HepG2 (cell line): ENCODE measurements at regions not wholly inside any gene's neighbourhood (a gene's known extent, or its start where the extent isn't known, plus 50 kb on each side); places are given as distances from the start of the nearest gene placed in this dataset.

Experiments
- ATAC-seq: fragments of 200-7000 bp; cut with Tn5 transposase; 3 replicates; pipeline ENCODE4 v1.9.1; 2020; ENCODE audit warnings: mild to moderate bottlenecking, moderate library complexity
- BruUV-seq: library from RNA; stranded (reverse); fragments of 400-500 nt; replicated peaks from 2 replicates; lab custom pipeline; 2021; lab: Mats Ljungman, UMichigan
- CTCF ChIA-PET: fragments of 300-600 bp; formaldehyde crosslinking; extraction: SDS; loops from one replicate; lab custom pipeline; 2021; ENCODE audit warnings: low total read pairs, inconsistent platforms, low intra/inter-chr PET ratio; lab: Yijun Ruan, JAX
- POLR2A ChIA-PET: fragments of 350-600 bp; sonication (Branson Sonifier 250); formaldehyde crosslinking; loops from one replicate; lab custom pipeline; 2020; ENCODE audit warnings: antibody characterized with exemption, inconsistent platforms; lab: Yijun Ruan, JAX
- DNase-seq: peaks from one replicate; pipeline ENCODE4 v3.0.0-alpha.2; 2015; ENCODE audit warnings: low spot score
- FAIRE-seq: peaks from 3 replicates; lab custom pipeline; 2011; peaks lifted over from hg19 to GRCh38; lab: Jason Lieb, UNC
- H2AFZ ChIP-seq: one replicate; pipeline ENCODE4 v1.6.1; 2011; ENCODE audit warnings: low read length, inconsistent platforms
- H3K27ac ChIP-seq: fragments of 300-600 bp; 3 replicates; pipeline ENCODE4 v1.8.0; 2011; ENCODE audit warnings: mixed run types, mild to moderate bottlenecking, mixed read lengths, low read length, inconsistent platforms; ENCODE audit not compliant: insufficient read depth; ENCODE audit errors: extremely low read length
- H3K27me3 ChIP-seq, 2 experiments: fragments of 200-600 bp in 1 of 2; 2 replicates in 1 of 2; 3 replicates in 1 of 2; pipeline versions ENCODE4 v1.6.0 to v1.8.0; 2011; ENCODE audit warnings: low read length in 2 of 2, mild to moderate bottlenecking in 2 of 2, moderate library complexity in 2 of 2, inconsistent platforms in 1 of 2; ENCODE audit not compliant: insufficient read depth in 2 of 2, control insufficient read depth in 1 of 2
- H3K36me3 ChIP-seq, 2 experiments: fragments of 200-600 bp in 1 of 2; replicated peaks in 1 of 2; 2 replicates in 1 of 2; 3 replicates in 1 of 2; pipeline versions ENCODE4 v1.5.1 to v1.8.0; 2011; ENCODE audit warnings: low read length in 2 of 2, inconsistent platforms in 1 of 2; ENCODE audit not compliant: insufficient read depth in 2 of 2, control insufficient read depth in 1 of 2
- H3K4me1 ChIP-seq: 2 replicates; pipeline ENCODE4 v1.5.1; 2012; ENCODE audit warnings: low read length, inconsistent platforms; ENCODE audit not compliant: insufficient read depth
- H3K4me2 ChIP-seq: 2 replicates; pipeline ENCODE4 v1.6.0; 2011; ENCODE audit warnings: low read depth, low read length, inconsistent platforms
- H3K4me3 ChIP-seq, 3 experiments: fragments of 200-600 bp in 1 of 3; sonication (generic), shearing (Covaris generic) in 1 of 3; replicated peaks in 1 of 3; 2 replicates each; pipeline ENCODE4 v1.5.1; 2011 to 2016; ENCODE audit warnings: low read length in 3 of 3, inconsistent platforms in 2 of 3, low read depth in 2 of 3, mild to moderate bottlenecking in 2 of 3, control low read depth in 1 of 3, mixed read lengths in 1 of 3; ENCODE audit not compliant: insufficient read depth in 1 of 3
- H3K79me2 ChIP-seq: one replicate; pipeline ENCODE4 v1.6.1; 2011; ENCODE audit warnings: low read length, inconsistent platforms; ENCODE audit not compliant: insufficient read depth
- H3K9ac ChIP-seq: 2 replicates; pipeline ENCODE4 v1.6.0; 2011; ENCODE audit warnings: mild to moderate bottlenecking, low read depth, low read length, inconsistent platforms; ENCODE audit not compliant: insufficient read depth
- H3K9me3 ChIP-seq: 2 replicates; pipeline ENCODE4 v1.5.1; 2012; ENCODE audit warnings: mild to moderate bottlenecking, low read length
- H4K20me1 ChIP-seq: 2 replicates; pipeline ENCODE4 v1.6.0; 2011; ENCODE audit warnings: inconsistent platforms, mild to moderate bottlenecking, low read length, moderate library complexity; ENCODE audit not compliant: insufficient read depth
- NFIB ChIP-seq: sonication (generic); formaldehyde crosslinking; IDR thresholded peaks from 2 replicates; pipeline ENCODE4 v1.9.0; 2021; ENCODE audit warnings: missing genetic modification reagents, mild to moderate bottlenecking, borderline replicate concordance
- ZNF629 ChIP-seq: sonication (generic); formaldehyde crosslinking; conservative IDR thresholded peaks from 2 replicates; pipeline ENCODE4 v1.5.0; 2020; ENCODE audit warnings: missing genetic modification reagents
- ZNF737 ChIP-seq: sonication (generic); formaldehyde crosslinking; IDR thresholded peaks from 2 replicates; pipeline ENCODE4 v1.5.0; 2020; ENCODE audit warnings: missing genetic modification reagents, mild to moderate bottlenecking, borderline replicate concordance
- WGBS: methylation state at CpG from one replicate; pipeline ENCODE4 v1.1.6; 2017; ENCODE audit warnings: low lambda C conversion rate; 5-methylcytosine and 5-hydroxymethylcytosine counted together
- in situ Hi-C: cut with HindIII; loops from 2 replicates; pipeline ENCODE4 v1.10.0; 2017; ENCODE audit warnings: low pct_unique_long_range_greater_than_20kb; ENCODE audit not compliant: extremely low pct_ligation_motif_present
- intact Hi-C: fragments of 100-400 bp; cut with micrococcal nuclease; formaldehyde crosslinking; loops from one replicate; pipeline ENCODE4 v1.10.0; 2022; ENCODE audit not compliant: unreplicated experiment

DNA sequence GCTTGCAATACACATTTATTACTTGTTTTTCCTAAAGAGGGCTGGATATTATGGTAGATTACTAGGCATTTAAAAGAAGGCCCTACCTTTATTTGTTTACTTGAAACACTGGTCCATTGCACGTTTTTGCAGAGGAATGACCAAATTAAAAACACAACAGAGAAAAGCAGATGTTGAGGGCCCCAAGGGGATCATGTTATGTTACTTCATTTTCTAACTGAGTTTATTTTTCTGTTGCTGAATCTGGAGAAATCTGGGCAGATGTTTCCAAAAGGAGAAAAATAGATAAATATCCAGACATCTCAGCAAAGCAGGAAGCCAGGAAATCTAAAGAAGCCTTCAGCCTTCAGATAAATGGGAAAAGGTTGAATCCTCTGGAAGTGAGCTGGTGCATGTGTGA lies 353.0 kb downstream of the NDFIP2 start:
- FAIRE-seq: no peak

GRCh38 chr13:79831556-79831955 lies 350.6 kb downstream of the NDFIP2 start:
- no peaks in the 10 kb centered on the region for H3K79me2 ChIP-seq
- H4K20me1 ChIP-seq: no peaks in the 10 kb centered on the region
- POLR2A ChIA-PET: no interaction called here
- H3K27me3 ChIP-seq: no peaks in the 10 kb centered on the region
- no TSS peak for BruUV-seq
- H3K4me1 ChIP-seq: no peaks in the 10 kb centered on the region
- FAIRE-seq: no peak
- H3K27ac ChIP-seq: no peak overlapping the region
- H3K36me3 ChIP-seq: no peaks in the 10 kb centered on the region
- TF ChIP-seq ZNF629 (CRISPR knock-in tag) (no peak), NFIB (no peak)
- TF ChIP-seq, all 625 proteins: peak for 0
- CTCF ChIA-PET: no interaction called here
- in situ Hi-C loops: no loop called here
- DNase-seq (no peak), ATAC-seq (no peak)
- intact Hi-C loops: no loop called here
- H2AFZ ChIP-seq: no peak overlapping the region
- H3K4me3 ChIP-seq: no peak overlapping the region
- H3K9me3 ChIP-seq: peaks cover 29% of the 10 kb centered on the region
- 24% methylated on average over 3 of the region's 3 CpGs for WGBS
- H3K9ac ChIP-seq: no peak overlapping the region
- no peak overlapping the region for H3K4me2 ChIP-seq

More for the DNA sequence above, 353.0 kb downstream of the NDFIP2 start:
- in situ Hi-C loops (no loop called here), intact Hi-C loops (no loop called here)
- ATAC-seq (no peak), DNase-seq (no peak)
- no peak overlapping the region for H2AFZ ChIP-seq
- H3K9ac ChIP-seq: no peak overlapping the region
- 0% methylated on average over 1 of the region's 1 CpG for WGBS
- no peak overlapping the region for H3K4me2 ChIP-seq
- no peak overlapping the region for H3K4me3 ChIP-seq
- no peaks in the 10 kb centered on the region for H3K27me3 ChIP-seq
- H3K27ac ChIP-seq: no peak overlapping the region
- peaks cover 48% of the 10 kb centered on the region for H3K9me3 ChIP-seq
- no TSS peak for BruUV-seq
- H4K20me1 ChIP-seq: no peaks in the 10 kb centered on the region
- ChIA-PET POLR2A (no interaction called here), CTCF (no interaction called here)
- TF ChIP-seq ZNF737 (CRISPR knock-in tag): no peak
- no peaks in the 10 kb centered on the region for H3K4me1 ChIP-seq
- H3K36me3 ChIP-seq: no peaks in the 10 kb centered on the region
- no peaks in the 10 kb centered on the region for H3K79me2 ChIP-seq
